GM18907 (cell line): ENCODE measurements at regions not wholly inside any gene's neighbourhood (a gene's known extent, or its start where the extent isn't known, plus 50 kb on each side); places are given as distances from the start of the nearest gene placed in this dataset.

Experiments
- ATAC-seq: cut with Tn5 transposase; IDR thresholded peaks from one replicate; pipeline ENCODE4 v1.9.1; 2021; ENCODE audit warnings: mild to moderate bottlenecking, moderate library complexity; ENCODE audit not compliant: unreplicated experiment

DNA sequence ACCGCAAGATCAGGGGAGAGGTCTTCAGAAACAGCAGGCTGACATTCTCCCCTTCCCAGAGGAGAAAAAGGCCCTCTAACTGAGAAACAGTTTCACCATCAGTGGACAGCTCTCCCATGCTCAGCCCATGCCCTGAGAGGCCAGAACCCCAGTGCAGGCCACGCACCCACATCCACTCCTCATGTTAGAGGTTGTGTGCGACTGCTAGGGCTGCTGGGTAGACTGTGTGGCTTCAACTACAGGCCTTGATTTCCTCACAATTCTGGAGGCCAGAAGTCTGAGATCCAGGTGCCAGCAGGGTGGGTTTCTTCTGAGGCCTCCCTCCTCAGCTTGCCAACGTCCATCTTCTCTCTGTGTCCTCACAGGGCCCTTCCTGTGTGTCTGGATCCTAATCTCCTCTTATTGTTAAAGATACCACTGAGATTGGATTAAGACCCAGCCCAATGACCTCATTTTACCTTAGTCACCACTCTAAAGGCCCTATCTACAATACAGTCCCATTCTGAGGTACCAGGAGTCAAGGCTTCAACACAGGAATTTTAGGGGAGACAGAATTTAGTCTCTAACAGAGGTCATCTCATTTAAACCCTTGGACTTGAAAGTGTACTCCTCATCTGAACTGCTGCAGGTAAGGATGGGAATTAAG lies 67.7 kb upstream of the CD93 start:
- ATAC-seq = no peak

DNA sequence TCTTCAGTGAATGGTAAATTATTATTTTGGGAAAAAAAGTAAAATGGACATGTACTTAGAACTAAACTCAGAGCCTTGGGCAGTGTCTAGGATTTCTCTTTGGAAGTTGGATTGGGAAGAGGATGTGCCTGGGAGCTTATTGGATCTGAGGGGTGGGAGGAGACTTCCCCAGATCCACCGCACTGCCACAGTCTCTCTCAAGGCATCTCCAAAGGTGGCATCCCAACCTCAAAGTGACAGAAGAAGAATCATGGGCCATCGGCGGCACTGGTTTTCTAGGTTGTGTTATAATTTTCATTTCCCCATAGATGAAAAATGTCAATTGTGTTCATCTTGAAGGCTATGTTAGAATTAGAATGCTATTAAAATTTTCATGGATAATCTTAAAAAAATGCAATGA lies 66.8 kb upstream of the CD93 start:
- no peak for ATAC-seq

DNA sequence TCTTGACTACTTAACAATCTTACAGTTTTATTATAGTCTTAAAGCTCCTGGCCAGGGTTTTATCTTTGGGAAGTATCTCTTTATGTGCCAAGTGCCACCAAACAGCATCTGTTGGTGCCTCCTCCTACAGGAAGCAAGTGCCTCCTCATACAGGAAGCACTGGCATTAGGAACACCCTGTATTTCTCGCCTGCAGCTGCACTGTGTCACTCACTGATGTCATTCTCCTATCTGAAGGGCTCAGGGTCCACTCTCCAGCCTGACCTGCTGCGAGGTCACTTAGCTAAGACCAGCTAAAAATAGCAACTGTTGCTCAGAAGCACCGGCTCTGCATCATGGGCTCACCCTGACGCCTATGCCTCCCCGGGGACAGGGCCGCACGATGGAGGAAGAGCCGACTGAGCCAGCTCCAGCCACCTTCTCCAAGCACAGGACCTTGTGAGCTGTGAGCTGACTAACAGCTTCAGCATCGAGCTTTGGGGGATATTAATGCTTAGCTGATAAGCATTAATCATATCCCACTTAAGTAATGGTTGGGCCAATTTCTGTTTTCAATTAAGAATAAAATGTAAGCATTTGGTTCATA lies 66.3 kb upstream of the CD93 start:
- no peak for ATAC-seq

DNA sequence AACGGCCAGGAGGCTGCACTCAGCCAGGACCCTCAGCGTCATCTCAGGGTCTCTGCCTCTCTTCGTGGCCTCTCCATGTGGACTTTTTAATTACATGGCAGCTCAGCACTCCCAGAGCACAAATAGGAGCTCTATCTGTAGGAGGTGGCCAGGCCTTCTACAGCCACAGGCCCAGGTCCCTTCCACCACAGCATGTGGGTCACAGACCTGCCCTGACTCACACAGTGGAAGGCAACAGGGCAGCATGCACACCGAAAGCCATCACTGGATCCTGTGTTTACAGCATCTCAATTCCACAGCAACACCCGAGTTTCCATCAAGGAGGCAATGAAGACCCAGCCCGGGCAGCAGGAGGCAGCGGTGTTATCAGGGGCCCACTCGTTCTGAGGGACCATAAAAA lies 65.8 kb upstream of the CD93 start:
- ATAC-seq = no peak

DNA sequence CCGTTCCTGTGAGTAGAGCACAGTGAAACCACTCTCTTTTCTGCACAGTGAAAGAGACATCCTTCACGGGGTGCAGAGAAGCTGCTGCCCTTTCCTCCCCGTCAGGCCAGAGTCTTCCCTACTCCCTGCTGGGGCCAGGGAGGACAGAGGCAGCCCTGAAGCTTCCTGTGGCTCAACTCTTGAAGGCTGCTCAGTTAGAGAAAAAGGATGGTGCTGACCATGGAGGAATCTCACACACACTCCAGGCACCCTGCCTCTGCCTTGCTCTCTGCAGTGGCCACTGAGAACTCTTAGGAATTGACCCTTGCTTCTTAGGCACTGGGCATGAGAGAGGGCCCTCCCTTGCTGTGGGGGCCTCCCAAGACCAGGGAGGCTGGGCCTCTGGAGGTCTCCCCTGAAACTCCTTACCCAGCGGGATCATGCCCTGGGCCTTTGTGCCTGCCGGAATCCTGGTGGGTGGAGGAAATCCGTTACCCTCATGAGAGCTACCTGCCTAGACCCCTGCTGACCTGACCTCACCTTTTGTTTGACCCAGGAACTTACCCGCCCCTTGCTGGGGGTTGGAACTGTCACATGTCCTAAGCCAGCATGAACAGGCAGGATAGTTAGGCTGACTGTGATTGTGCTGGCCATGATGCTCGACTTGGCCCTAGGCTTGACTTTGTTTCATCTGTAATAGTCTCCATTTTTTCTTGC lies 65.0 kb upstream of the CD93 start:
- no peak for ATAC-seq

DNA sequence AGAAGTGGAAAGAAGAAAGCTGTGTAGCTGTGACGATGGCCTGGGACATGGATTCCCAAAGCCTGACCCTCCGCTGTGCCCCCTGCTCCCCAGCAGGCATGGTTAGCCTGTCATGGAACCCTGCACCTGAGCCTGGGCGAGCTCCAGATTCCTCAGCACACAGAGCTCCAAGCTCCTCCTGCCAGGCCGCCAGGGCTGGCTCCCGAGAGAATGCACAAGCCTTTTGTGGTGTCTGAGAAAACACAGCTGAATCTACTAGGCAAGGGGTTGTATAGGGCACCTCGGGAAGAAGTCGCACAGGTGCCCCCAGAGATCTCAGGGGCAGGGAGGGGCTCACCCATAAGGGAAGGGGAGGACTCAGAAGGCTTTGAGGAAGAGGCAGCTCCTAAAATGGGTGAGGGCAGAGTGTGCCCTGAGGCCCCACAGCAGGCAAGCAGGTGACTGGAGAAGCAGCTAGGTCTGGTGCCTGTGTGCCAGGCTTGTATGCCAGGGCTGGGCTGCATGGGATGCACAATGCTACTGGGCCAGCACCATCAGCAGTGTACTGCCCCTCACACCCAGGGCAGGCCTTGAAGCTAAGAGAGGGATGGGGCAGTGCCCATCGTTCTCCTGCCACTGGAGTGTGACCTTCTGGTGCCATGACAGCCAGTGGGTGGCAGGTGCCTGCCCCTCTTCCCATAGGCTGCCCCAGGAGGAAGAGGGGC lies 64.3 kb upstream of the CD93 start:
- ATAC-seq = no peak

DNA sequence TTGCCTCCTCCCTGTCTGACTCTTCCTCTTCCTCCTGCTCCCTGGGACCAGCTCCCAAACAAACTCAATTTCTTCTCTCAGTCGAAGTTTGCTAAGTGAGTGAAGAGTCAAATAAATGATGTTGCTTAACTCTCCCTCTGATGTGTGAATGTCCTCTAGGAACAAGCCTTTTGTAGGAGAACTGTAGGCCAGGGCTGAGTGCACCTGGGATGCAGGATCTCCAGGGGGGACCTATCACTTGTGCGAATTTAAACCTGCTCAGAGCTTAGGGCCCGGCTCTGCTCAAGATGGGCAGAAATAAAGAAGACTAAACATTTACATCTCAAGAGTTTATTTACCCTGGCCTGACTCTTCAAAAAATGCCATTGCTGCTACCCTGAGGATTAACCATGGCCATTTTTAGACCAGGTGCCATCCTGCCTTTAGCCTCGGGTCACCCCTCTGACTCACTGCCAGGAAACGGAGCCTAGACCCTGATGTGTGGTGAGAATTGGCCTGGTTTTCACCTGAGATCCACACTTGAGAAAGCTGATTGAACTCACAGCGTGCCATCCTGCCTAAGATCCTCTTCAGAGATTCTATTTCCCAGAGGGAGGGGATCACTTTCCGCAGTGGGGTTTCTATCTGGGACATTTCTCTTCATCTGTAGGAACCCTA lies 63.6 kb upstream of the CD93 start:
- ATAC-seq = no peak

DNA sequence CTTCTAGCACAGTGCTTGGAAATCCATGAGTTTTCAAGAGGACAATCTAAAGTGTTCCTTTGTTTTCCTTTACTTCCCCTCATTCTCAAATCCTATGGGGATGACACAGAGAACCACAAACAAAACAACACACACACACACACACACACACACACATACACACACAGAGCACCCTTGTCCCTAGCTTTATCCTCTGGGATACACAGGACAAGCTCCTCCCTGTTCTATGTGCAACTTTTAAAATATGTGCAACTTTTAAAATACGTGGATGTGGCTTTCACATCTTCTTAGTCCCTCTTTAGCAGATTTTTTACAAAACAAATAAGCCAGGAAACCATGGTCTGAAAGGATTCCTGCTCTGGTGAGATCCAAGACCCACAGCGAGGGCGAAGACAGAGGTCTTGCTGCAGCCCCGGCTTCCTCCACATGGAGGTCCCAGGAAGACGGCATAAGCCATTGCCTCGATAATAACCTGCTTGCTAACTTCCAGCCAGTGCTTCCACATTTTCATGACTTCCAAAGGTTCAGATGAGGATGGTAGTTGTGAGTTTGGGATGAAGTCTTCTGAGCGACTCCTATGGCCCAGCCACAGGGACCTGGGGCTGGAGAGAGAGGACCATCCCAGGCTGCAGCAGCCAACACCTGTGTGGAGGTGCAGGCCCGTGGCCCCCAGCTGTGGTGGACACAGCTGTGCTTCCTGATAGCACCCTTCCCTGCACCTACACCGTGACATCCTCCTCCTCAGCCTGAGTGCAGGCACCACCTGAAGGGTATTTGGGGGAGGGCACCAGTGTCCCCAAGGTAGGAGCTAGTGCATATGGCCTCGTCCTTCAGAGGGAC lies 62.8 kb upstream of the CD93 start:
- no peak for ATAC-seq

DNA sequence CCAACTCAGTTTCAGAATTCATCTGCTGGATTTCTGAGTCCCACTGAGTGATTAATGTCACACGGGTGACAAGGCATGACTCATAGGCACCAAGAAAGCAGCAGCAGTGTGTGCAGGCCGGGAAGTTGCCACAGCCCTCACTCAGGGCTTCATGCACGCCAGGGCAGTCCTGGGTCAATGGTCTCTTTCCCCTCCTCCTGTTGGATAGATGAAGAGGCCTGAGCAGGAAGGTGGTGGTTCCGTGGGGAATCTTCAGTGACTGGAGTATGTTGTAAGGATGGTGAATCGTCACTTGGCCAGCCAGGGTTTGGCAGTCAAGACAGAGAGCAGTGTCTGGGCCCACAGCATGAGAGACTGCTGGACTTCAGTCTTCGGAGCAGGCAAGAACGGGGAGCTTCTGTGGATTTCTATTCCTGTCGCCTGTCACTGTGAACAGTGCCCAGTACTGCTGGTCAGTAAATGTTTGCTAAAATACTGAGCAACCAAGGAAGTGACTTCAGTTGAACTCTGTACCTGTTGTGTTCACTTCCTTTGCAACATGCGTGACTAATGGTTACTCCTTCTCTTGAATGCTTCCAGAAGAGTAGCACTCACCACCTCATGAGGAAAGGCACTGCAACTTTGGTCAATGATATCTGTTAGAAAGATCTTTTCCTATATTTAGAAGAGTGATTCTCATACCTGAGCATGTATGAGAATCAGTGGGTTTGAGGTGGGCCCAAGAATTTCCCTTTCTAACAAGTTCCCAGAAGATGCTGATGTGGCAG lies 62.0 kb upstream of the CD93 start:
- no peak for ATAC-seq

DNA sequence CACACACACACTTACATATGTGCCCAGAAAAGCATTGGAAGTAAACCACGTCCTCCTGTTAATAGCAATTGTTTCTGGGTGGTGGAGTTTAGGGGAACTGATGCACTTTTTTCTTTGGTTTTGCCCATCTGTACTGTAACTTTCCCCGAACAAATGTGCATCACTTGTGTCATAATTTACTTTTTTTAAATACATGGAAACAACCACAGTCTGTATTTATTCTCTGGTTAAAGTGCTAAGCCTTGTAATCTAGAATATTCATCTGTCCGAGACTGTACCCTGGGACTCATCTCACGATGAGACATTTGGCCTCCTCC lies 61.5 kb upstream of the CD93 start:
- ATAC-seq = no peak

DNA sequence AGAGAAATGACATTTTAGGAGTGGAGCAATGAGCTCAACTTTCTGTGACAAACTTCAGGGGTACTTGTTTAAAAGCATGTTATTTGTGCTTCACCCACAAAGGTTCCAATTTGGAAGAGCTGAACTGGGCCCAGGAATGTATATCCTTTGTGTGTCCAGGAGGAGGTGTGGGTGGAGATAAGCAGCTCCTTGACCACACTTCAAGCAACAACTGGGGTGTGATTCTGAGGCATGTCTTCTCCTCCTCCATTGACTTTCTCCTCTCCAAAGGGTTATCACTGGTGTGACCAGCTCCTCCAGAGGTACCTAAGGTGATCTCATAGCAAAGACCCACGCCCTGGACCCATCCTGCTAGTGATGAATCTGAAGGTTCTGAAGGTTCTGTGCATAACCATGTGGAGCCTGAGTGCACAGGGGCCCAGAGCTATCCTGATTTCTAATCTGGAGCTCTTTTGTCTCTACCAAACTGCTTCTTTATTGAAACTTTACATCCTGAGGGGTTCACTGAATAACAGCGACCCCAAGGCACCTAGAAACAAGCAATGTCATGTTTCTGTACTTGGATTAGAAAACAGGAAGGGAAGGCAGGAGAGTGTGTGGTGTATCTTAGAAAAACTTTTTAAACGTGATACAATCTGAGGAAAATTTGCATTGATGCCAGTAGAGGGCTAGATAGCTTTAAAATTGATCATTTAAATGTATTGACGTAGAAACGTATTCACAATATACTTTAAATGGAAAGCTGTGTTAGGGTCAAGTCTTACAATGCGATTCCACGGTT lies 60.9 kb upstream of the CD93 start:
- no peak for ATAC-seq

DNA sequence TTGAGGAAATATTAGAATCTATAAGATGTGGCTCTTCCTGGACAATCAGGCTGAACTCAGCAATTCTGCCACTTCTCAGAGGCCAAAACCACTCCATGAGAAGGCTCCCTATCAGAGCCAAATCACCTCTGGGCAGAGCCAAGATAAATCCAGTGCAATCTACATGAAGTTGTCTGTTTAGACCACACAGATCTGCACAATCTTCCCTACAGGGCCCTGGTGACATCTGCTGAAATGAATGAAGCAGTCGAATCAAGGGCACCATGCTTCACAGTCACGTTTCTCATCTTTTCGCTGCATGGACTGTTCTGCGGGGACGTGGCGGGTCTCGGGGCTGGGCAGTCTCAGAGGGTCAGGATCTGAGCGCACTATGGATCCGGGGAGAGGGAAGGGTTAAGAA lies 60.1 kb upstream of the CD93 start:
- no peak for ATAC-seq

DNA sequence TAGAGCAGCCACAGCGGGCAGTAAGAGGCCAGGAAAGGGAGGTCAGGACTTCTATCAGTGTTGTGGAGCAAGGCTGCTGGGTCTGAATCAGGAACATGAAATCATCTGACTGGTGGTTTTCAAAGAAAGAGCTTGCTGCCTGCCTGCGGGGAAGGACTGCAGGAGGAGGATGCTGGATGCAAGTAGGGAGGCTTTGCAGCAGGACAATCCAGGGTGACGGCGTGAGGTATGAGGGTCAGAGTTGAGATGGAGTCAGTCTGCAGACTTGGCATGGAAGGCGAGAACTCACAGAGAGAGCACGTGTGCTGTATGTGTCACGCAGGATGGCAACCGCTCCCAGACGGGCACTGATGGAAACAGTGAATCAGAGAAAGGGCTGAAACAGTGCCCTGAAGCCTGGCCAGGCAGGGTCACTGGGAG lies 59.2 kb upstream of the CD93 start:
- ATAC-seq = no peak

DNA sequence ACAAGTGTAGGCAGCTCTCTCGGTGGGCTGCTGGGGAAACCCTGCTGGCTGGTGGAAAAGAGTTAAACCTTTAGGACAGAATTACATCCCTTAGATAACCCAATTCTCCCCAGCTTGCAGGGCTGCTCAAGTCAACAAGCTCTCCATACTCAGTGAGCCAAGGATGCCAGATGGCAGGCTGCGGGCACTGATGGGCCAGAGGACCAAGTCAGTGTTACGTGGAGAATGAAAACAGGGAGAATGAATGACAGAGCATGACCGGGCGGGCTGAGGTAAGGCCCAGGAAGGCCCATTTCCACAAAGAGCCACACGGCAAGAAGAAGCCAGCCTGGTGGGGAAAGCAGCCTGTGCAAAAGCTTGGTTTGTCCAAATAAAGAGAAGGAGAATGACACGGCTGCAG lies 58.7 kb upstream of the CD93 start:
- no peak for ATAC-seq

DNA sequence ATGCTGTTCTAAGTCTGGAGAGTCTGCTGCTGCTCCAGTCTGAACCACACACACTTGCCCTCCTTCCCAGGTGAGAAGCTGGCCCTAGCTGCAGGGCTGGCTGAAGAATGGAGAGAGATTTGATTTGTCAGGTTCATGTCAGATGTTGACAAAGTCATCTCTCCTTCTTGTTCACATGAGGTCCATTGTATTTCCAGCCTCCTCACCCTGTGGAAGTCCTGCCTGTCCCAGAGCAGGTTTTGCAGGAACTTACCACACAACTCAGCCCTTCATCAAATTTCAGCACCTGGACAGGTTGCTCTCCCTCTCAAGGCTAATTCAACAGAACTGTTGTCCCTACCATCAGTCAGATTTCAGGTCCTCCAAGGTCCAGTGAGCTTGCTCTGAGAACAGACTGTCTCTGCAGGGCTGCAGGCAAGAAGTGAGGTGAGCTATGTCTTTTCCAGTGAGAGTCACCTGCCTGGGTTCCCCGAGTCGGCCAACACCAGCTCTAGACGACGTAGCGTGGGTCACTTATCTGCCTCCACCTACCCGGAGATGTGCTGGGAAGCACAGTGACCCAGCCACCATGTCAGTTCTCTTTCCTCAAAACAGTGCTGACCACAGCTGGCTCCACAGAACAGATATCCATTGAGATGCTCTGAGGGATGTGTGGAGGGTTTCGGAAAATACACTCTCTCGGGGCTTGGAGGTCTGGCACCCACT lies 58.0 kb upstream of the CD93 start:
- ATAC-seq = no peak

DNA sequence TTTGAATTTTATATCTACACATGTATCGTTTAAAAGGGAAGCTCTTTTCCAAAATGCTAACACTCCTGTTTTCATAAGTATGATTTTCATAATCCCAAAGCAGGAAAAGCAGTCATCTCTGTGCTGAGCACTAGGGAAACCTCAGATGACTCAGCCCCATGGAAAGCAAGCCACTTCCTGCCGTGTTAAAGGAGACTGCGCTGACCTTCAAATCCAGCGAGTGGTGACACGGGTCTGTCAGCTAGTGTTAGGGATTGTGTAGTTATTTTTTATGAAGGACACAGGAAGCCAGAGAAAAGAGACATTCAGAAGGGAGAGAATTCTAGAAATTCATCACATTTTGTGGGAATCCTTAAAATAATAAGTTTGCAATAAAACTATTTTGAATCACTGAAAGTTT lies 57.0 kb upstream of the CD93 start:
- no peak for ATAC-seq

DNA sequence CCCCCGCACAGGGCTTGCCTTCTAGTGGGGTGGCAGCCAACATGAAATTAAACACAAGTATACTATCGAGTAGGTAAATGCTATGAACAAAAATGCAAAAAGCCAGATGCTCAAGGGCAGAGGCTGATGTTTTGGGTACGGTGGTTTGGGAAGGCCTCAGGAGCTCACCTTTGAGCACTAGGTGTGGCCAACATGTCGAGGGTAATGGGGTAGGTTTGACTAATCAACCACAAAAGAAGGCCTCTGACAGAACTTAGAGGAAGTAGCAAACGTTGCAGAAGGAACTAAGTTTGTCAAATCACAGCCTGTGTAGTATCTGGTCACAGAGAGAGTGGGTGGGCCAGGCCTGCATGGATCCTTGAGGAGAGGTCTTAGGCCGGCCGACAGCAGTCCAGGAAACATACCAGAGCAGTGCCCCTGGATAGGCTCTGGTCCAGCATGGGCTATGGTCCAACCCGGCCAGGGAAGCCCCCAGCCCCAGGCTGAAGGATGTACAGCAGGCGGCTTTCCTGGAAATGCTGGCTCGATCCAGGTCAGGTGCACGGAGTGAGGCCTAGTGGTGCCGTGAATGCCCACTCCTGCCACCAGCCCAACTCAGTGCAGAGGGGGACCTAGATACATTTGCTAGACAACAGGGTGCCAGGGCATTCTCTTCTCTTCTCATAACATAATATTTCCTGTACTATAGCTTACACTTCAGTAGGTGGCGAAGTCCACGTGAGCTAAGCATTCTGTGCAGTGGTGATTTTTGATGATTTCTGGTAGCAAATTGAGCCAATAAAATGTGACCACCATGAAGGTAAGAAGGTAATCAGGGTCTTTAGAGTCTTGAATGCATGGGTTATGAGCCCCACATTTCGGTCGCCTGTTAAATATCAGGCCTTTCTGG lies 56.3 kb upstream of the CD93 start:
- ATAC-seq = peak; percentile 72
